NT2/D1 (cell line): ENCODE measurements at regions not wholly inside any gene's neighbourhood (a gene's known extent, or its start where the extent isn't known, plus 50 kb on each side); places are given as distances from the start of the nearest gene placed in this dataset.
"Not testable (repeated sequence)": the region's sequence is repeated elsewhere in the genome, so short reads cannot be mapped to it uniquely, and the experiment has no call there.

Experiments used
- DNase-seq: peaks from one replicate; pipeline ENCODE4 v3.0.0-alpha.2; 2011; ENCODE audit warnings: low read depth, low spot score
- H3K27me3 ChIP-seq: 2 replicates; pipeline ENCODE4 v1.6.0; 2011; ENCODE audit warnings: mild to moderate bottlenecking; ENCODE audit not compliant: insufficient read length, insufficient read depth
- H3K36me3 ChIP-seq: 2 replicates; pipeline ENCODE4 v1.6.1; 2011; ENCODE audit warnings: mild to moderate bottlenecking, low read length, mixed read lengths; ENCODE audit not compliant: insufficient read depth, insufficient read length
- H3K4me1 ChIP-seq: 2 replicates; pipeline ENCODE4 v1.5.1; 2011; ENCODE audit not compliant: insufficient read depth, insufficient read length
- H3K4me3 ChIP-seq: 2 replicates; pipeline ENCODE4 v1.5.1; 2011; ENCODE audit warnings: low read depth; ENCODE audit not compliant: insufficient read length
- H3K9ac ChIP-seq: 2 replicates; pipeline ENCODE4 v1.6.0; 2011; ENCODE audit warnings: low read depth; ENCODE audit not compliant: insufficient read length
- H3K9me3 ChIP-seq: 2 replicates; pipeline ENCODE4 v1.5.1; 2011; ENCODE audit warnings: mild to moderate bottlenecking, low read length; ENCODE audit not compliant: insufficient read depth
- SUZ12 ChIP-seq: IDR thresholded peaks from 2 replicates; pipeline ENCODE4 v1.6.1; 2011; ENCODE audit not compliant: insufficient read length, insufficient read depth; ENCODE audit errors: extremely low read depth
- YY1 ChIP-seq: IDR thresholded peaks from 2 replicates; pipeline ENCODE4 v1.6.1; 2011; ENCODE audit not compliant: insufficient read length, insufficient read depth
- ZNF274 ChIP-seq: IDR thresholded peaks from 2 replicates; pipeline ENCODE4 v1.6.1; 2011; ENCODE audit warnings: mild to moderate bottlenecking, low read depth, low read length

DNA sequence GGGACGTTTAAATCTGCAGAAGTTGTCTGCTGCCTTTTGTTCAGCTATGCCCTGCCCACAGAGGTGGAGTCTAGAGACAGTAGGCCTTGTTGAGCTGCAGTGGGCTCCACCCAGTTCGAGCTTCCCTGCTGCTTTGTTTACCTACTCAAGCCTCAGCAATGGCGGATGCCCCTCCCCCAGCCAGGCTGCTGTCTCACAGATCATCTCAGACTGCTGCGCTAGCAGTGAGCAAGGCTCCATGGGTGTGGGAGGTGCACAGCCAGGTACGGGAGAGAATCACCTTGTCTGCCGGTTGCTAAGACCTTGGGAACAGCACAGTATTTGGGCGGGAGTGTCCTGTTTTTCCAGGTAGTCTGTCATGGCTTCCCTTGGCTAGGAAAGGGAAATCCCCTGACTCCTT is 114.3 kb upstream of the PALM2AKAP2 start:
- H3K27me3 ChIP-seq, H3K4me3 ChIP-seq, H3K4me1 ChIP-seq, H3K36me3 ChIP-seq, H3K9me3 ChIP-seq, H3K9ac ChIP-seq: not testable (repeated sequence)
- DNase-seq, result peak; percentile 25
- peak; percentile 33 for TF ChIP-seq YY1

- no peaks in the 10 kb centered on the region for H3K36me3 ChIP-seq
- H3K4me1 ChIP-seq, result no peaks in the 10 kb centered on the region
- H3K4me3 ChIP-seq, result no peak overlapping the region
- H3K9me3 ChIP-seq, result peaks cover 5% of the 10 kb centered on the region
- H3K9ac ChIP-seq, result no peak overlapping the region
- TF ChIP-seq ZNF274, result no peak
- TF ChIP-seq SUZ12, result no peak
- TF ChIP-seq YY1, result no peak
- H3K27me3 ChIP-seq, result no peaks in the 10 kb centered on the region
- DNase-seq, result no peak
These were observed 98.7 kb upstream of the PALM2AKAP2 start for GRCh38 chr9:109681301-109681700.

- no peak overlapping the region for H3K4me3 ChIP-seq
- H3K9me3 ChIP-seq, result peaks cover 5% of the 10 kb centered on the region
- TF ChIP-seq SUZ12 (no peak), ZNF274 (no peak), YY1 (no peak)
These were observed 97.8 kb upstream of the PALM2AKAP2 start for GRCh38 chr9:109682227-109682626.

GRCh38 chr9:109683521-109683920 is 96.5 kb upstream of the PALM2AKAP2 start:
- no peak for TF ChIP-seq SUZ12
- no peak for TF ChIP-seq YY1
- TF ChIP-seq ZNF274, result no peak

More at GRCh38 chr9:109682227-109682626, 97.8 kb upstream of the PALM2AKAP2 start:
- Histone ChIP-seq H3K27me3 (no peaks in the 10 kb centered on the region), H3K9ac (no peak overlapping the region), H3K36me3 (no peaks in the 10 kb centered on the region), H3K4me1 (no peaks in the 10 kb centered on the region)
- DNase-seq, result no peak

DNA sequence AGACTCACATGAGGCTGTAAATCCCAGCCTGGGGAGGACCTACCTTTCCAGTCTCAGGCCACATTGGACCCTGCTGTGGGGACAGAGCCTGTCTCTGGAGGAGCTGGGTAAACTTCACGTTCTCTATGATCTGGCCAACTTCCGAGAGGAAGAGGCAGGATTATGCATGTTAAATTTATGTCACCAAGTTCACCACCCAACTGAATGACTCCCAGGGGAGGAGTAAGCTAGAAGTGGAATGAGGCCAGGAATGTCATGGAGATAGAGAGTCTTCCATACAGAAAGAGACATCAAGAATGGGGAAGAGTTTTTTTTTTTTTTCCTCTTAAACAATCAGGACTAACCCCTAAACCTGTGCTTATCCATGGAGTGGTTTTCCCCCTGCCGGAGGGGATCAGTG is 90.3 kb upstream of the PALM2AKAP2 start:
- Histone ChIP-seq H3K9ac (no peak overlapping the region), H3K4me1 (no peaks in the 10 kb centered on the region), H3K27me3 (no peaks in the 10 kb centered on the region), H3K9me3 (peaks cover 5% of the 10 kb centered on the region; the same call in 1 of the 2 replicates), H3K36me3 (no peaks in the 10 kb centered on the region), H3K4me3 (no peak overlapping the region)
- TF ChIP-seq YY1, result no peak
- TF ChIP-seq SUZ12, result no peak
- TF ChIP-seq ZNF274, result no peak
- DNase-seq, result no peak

More at GRCh38 chr9:109683521-109683920, 96.5 kb upstream of the PALM2AKAP2 start:
- Histone ChIP-seq H3K9ac (no peak overlapping the region), H3K4me3 (no peak overlapping the region), H3K36me3 (no peaks in the 10 kb centered on the region), H3K9me3 (peaks cover 5% of the 10 kb centered on the region), H3K27me3 (no peaks in the 10 kb centered on the region), H3K4me1 (no peaks in the 10 kb centered on the region)
- no peak for DNase-seq

GRCh38 chr9:109699019-109699418 is 81.0 kb upstream of the PALM2AKAP2 start:
- Histone ChIP-seq H3K9me3 (no peaks in the 10 kb centered on the region), H3K9ac (no peak overlapping the region), H3K4me1 (no peaks in the 10 kb centered on the region), H3K4me3 (no peak overlapping the region), H3K36me3 (no peaks in the 10 kb centered on the region), H3K27me3 (no peaks in the 10 kb centered on the region)
- no peak for DNase-seq
- TF ChIP-seq YY1, result no peak
- no peak for TF ChIP-seq SUZ12
- no peak for TF ChIP-seq ZNF274

DNA sequence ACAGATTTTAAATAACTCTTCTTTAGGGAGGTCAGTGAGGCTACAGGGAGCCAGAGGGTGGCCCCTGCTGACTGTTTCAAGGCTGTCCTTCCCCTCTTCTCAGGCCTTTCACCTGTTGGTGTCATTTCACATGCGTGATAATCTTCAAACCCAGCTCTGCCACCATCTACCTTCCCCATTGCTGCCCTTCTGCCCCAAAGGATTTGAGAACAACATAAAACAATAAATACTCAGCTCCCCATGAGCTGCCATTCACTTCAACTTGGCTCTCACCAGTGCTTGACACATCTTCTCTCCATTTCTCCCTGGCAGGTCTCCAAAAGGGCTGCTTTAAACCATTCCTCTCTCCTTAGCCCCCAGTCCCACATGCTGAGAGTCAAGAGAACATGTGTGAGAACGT is 75.5 kb upstream of the PALM2AKAP2 start:
- Histone ChIP-seq H3K4me3 (no peak overlapping the region), H3K36me3 (no peaks in the 10 kb centered on the region), H3K27me3 (no peaks in the 10 kb centered on the region), H3K9ac (no peak overlapping the region), H3K4me1 (no peaks in the 10 kb centered on the region), H3K9me3 (no peaks in the 10 kb centered on the region)
- DNase-seq, result no peak
- TF ChIP-seq YY1 (no peak), SUZ12 (no peak), ZNF274 (no peak)

- H3K4me3 ChIP-seq, result no peak overlapping the region
- TF ChIP-seq ZNF274 (no peak), SUZ12 (no peak), YY1 (no peak)
- DNase-seq, result peak; percentile 20
- no peaks in the 10 kb centered on the region for H3K4me1 ChIP-seq
- no peaks in the 10 kb centered on the region for H3K36me3 ChIP-seq
- no peaks in the 10 kb centered on the region for H3K27me3 ChIP-seq
- H3K9me3 ChIP-seq, result no peaks in the 10 kb centered on the region
- H3K9ac ChIP-seq, result no peak overlapping the region
These were observed 74.5 kb upstream of the PALM2AKAP2 start for GRCh38 chr9:109705515-109705914.
